CMK (cell line): ENCODE measurements at regions not wholly inside any gene's neighbourhood (a gene's known extent, or its start where the extent isn't known, plus 50 kb on each side); places are given as distances from the start of the nearest gene placed in this dataset.

ENCODE experiments used
- DNase-seq: peaks from one replicate; pipeline ENCODE4 v3.0.0-alpha.2; 2010; ENCODE audit warnings: low read depth

- DNase-seq: no peak
Observed at GRCh38 chr13:106034201-106034600, 501.3 kb downstream of the EFNB2 start.

DNA sequence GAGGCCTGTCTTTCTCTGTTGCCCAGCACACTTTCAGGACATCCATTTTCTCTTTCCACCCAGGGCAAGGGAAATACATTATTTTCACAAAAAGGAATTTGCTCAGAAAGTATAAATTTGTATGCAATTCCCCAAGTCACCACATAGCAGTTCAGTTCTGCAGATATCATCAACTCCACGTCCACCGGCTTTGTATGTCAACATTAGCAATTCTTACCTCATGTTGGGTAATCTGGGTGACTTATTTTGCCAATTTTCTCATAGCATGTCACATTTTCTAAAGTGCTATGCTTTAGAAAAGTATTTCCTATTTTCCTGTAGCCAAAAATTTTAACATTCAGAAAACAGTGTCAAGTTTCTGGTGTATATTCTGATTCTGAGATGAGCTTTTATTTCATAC lies 501.8 kb downstream of the EFNB2 start:
- no peak for DNase-seq

DNA sequence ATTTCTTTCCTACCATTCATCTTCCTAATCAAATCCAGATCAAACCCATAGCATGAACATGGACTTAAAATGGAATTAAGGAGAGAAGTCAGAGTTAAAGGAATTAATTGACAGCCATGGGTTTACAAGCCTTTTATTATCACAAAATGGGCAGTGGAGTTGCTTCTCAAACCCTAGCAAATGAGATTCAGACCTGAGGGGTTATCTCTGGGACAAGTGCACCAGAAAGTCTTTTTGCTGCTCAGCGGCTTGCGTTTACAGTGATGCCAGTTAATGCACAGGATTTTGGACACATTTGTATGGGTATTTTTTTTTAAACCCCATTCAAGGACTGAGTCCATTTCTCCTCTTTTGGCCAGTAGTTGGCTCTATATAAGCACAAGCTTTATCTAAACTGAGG lies 503.0 kb downstream of the EFNB2 start:
- DNase-seq: no peak

GRCh38 chr13:106029676-106030290 lies 505.7 kb downstream of the EFNB2 start:
- DNase-seq: no peak

GRCh38 chr13:106028911-106029310 lies 506.6 kb downstream of the EFNB2 start:
- no peak for DNase-seq

DNA sequence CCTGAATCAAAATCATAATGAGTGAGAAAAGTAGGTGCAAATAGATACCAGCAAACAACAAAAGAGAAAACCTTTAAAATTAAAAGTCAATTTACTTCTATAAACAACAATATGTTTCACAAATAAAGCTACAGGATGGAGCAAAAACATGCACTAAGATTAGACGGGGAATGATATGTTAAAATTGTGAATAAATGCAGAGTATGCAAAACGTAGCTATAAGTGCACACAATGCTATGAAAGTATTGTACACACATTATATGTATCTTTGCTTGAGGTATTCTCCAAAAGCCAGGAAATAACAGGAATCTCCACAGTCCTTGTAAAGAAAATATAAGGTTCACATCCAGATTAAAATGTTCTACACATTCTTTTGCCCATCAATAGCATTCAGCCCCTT lies 523.9 kb downstream of the EFNB2 start:
- DNase-seq: no peak

GRCh38 chr13:106010836-106011235 lies 524.6 kb downstream of the EFNB2 start:
- DNase-seq: no peak

- DNase-seq: no peak
Observed at GRCh38 chr13:106008540-106008939, 526.9 kb downstream of the EFNB2 start.

- DNase-seq: no peak
Observed at GRCh38 chr13:106007156-106007555, 528.3 kb downstream of the EFNB2 start.

DNA sequence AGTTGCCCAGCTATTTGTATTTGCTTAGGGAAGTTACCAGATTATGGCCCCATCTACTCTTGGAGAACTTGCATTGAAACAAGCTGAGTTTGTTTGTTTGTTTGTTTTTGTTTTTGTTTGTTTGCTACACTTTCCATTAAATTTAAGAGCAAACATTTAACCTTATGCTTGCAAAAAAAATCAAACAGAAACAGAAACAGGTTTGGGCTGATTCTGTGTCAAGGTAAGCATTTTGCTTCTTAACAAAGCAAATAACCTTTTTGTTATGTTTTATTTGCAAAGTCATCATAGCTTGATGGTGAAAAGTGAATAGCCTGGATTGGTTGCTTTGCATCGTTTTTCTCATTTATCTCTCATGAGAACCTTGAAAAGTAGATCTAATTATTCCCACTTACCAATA lies 531.8 kb downstream of the EFNB2 start:
- DNase-seq: no peak

GRCh38 chr13:106001443-106001842 lies 534.0 kb downstream of the EFNB2 start:
- no peak for DNase-seq

GRCh38 chr13:105997581-105998550 lies 537.6 kb downstream of the EFNB2 start:
- DNase-seq: no peak

DNA sequence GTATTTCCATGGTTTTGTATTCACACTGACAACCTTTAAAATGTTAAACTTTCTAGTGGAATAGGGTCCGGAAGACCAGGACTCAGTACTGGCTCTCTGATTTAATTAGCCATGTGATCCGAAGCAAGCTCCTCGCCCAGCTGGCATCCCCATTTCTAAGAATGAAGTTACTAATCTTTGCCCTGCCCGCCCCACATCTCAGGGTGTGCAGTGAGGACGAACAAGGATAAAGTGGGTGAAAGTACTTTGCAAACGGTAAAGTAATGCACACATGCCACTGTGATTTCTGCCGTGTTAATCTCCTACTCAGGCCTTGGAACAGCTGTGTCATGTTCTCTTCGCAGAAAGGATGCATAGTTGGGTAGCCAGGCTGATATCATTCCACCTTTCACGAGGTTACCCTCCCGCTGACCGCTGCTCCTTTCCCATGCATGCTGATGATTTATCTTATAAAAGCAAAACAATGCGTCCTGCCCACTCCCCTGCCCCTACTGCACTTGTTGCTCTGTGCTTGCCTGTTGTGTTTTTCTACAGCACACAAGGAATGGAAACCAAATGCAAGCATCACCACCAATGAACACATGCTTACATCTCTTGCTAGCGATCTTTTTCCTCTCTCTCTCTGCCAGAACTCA lies 539.0 kb downstream of the EFNB2 start:
- no peak for DNase-seq

DNA sequence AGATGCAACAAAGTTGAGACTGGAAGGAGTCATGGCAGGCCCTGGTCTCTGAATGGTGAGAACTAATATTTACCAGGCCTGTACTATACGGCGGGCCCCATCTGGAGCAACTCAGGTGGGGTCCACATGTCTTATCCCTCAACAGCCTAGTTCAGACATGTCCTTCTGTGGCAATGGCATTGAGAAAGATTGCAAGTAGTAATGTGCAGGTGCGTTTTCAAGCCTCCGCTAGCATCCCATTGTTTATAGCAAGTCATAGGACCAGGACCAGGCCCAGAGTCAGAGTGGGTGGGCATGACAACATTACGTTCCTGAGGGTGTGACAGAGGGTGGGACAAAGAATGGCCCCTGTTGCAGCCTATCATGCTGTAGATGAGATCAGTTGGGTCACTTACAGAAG lies 541.1 kb downstream of the EFNB2 start:
- no peak for DNase-seq

DNA sequence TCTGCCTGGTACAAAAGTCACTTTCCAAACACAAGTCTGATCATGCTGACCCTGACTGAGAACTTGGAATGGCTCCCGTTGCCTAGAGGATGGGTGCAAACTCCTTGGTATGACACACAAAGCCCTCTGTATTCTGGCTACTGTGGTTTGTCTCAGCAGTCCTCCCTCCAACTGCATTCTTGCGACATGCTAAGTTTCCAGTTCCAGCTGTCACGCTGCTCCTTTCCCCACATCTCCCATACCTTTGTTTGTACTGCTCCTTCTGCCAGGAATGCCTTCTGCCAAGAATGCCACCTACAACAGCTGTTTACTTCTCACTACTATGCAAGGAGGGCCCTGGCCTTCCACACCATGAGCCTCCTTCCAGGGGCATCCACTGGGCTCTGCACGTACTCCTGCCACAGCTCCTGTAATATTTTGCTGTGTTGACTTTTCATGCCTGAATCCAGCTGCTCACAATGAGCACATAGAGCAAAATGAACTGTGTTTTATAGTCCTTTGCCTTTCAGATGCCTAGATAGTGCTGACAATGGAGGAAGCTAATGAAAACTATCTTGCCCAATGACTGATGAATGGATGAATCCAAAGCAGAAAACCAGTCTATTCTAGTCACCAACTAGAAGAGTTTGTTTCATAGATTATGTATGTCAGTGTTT lies 543.7 kb downstream of the EFNB2 start:
- no peak for DNase-seq

- no peak for DNase-seq
Observed at GRCh38 chr13:105991131-105991530, 544.3 kb downstream of the EFNB2 start.

DNA sequence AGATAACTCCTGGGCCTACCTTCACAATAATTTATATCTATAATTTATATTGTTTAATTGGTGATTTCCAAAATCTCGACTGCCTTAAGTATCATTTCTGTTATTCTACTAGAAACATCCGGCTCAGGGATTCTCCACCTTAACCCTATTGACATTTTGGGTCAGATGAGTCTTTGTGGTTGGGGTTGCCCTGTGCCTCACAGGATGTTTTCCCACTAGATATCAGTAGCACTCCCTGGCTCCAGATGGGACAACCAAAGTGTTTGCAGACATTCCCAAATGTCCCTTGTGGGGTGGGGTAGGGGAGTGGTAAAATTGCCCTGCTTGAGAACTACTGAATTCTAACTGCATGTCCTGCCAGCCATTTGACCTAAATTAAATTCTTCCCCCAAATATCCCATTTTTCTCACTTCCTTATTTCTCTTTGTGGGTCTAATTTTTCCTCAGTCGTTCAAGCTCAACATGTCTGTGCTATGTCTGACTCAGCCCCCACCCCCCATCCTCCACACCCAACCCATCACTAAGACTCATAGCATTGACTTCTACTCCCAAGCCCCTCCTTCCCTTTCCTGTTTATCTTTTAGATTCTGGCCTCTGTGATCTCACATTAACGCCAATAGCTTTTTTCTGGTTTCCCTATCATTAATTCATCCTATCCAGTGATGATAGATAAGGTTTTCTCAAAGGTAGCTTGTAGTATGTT lies 545.1 kb downstream of the EFNB2 start:
- no peak for DNase-seq

DNA sequence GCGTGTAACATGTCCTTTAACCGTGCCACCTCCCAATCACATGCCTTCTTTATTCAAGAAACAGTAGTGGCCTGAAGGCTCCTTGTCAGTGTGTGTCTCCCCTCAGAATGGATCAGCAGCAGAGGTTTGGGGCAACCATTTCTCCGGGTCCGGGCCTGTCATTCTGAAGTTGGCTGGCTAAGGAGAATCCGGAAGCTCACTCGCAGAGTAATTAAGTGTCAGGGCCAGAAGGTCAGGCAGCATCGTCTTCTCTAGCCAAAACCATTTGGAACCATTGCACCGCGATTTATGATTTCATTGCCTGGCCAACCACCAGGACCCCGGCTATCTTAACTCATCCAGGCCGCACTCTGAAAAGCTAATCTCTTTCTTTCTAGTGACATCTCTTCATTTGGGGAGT lies 550.8 kb downstream of the EFNB2 start:
- DNase-seq: no peak

DNA sequence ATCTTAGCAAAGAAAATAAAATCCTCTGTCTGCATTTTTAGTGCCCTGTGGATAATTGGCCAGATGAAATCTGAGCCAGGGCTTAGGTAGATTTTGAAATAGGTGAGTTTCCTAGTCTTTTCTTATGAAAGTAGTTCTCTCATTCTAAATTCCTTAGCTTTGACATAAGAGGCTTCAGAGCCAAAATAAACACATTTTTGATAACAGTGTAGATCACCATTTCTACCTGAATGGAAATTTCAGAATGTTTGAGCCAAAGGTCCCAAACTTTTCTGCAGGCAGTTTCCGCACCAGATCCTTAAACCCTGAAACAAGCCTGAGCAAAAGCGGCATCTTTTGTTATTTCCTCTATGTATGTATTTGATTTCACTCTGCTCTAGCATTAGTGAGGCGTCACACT lies 551.2 kb downstream of the EFNB2 start:
- no peak for DNase-seq

- no peak for DNase-seq
Observed at GRCh38 chr13:105982219-105982930, 553.1 kb downstream of the EFNB2 start.
